ENCODE measurements at regions not wholly inside any gene's neighbourhood (a gene's known extent, or its start where the extent isn't known, plus 50 kb on each side); places are given as distances from the start of the nearest gene placed in this dataset.

- no peaks in the 10 kb centered on the region for H3K27me3 ChIP-seq (replicated peaks in 1 of 4; ENCODE audit: control insufficient read depth in 3 of 4, extremely low read depth in 1 of 4, insufficient read depth in 3 of 4, low read length in 3 of 4)
- H3K79me2 ChIP-seq (ENCODE audit: control insufficient read depth in 1 of 2, insufficient read depth in 2 of 2, low read length in 2 of 2), result no peaks in the 10 kb centered on the region
- H2BK5ac ChIP-seq (ENCODE audit: low read depth, low read length), result no peak overlapping the region
- 96% methylated on average over 4 of the region's 4 CpGs; no CpG with 5 or more reads in 1 of the 2 experiments for WGBS, 2 experiments (ENCODE audit: extremely low coverage in 1 of 2, insufficient coverage in 1 of 2, insufficient read length in 1 of 2, insufficient replicate concordance in 2 of 2, low coverage in 1 of 2, low lambda C conversion rate in 2 of 2, missing lambda C conversion rate in 1 of 2)
- no peak overlapping the region for H3K27ac ChIP-seq (ENCODE audit: low read depth, low read length)
- no peak overlapping the region for H4K5ac ChIP-seq (ENCODE audit: insufficient read length, low read depth, low read length)
- H2BK12ac ChIP-seq (ENCODE audit: low read depth, low read length), result no peak overlapping the region
- no peak overlapping the region for H3K4me3 ChIP-seq (ENCODE audit: extremely low read depth in 1 of 4, insufficient read depth in 2 of 4, low read depth in 3 of 4, low read length in 4 of 4)
- H3K23ac ChIP-seq (ENCODE audit: insufficient read length), result no peak overlapping the region
- H2BK120ac ChIP-seq (replicated peaks; ENCODE audit: low read depth, low read length), result no peak overlapping the region
- H4K8ac ChIP-seq (ENCODE audit: extremely low read depth, insufficient read depth, low read length), result no peak overlapping the region
- H4K20me1 ChIP-seq (replicated peaks in 1 of 2; ENCODE audit: control insufficient read depth in 1 of 2, insufficient read depth in 2 of 2, low read length in 2 of 2), result no peaks in the 10 kb centered on the region
- no peaks in the 10 kb centered on the region for H3K4me1 ChIP-seq (replicated peaks in 1 of 4; ENCODE audit: control insufficient read depth in 3 of 4, insufficient read depth in 4 of 4, low read length in 3 of 4)
- no peak overlapping the region for H2BK20ac ChIP-seq (ENCODE audit: low read length)
- H3K36me3 ChIP-seq (ENCODE audit: control insufficient read depth in 2 of 4, insufficient read depth in 4 of 4, low read length in 3 of 4), result no peaks in the 10 kb centered on the region
- no peak for FAIRE-seq
- no peak for TF ChIP-seq GTF2F1 (IDR thresholded peaks at IDR 0.05; ENCODE audit: borderline replicate concordance, low read depth, low read length)
- TF ChIP-seq SAP30 (IDR thresholded peaks at IDR 0.05; ENCODE audit: insufficient read depth, insufficient replicate concordance, low read length), result no peak
- TF ChIP-seq KDM1A (IDR thresholded peaks at IDR 0.05; ENCODE audit: borderline replicate concordance, low read length), result no peak
- TF ChIP-seq EZH2 (IDR thresholded peaks at IDR 0.05; ENCODE audit: low read depth, low read length, severe bottlenecking), result no peak
- no peak for TF ChIP-seq BCL11A (IDR thresholded peaks at IDR 0.05; ENCODE audit: low read depth in 2 of 2, low read length in 2 of 2)
- TF ChIP-seq YY1 (IDR thresholded peaks at IDR 0.05; ENCODE audit: low read depth, low read length), result no peak
- TF ChIP-seq TBP (IDR thresholded peaks at IDR 0.05; ENCODE audit: low read depth, low read length), result no peak
- no peak overlapping the region for H3K14ac ChIP-seq (ENCODE audit: insufficient read length)
- H3K4me2 ChIP-seq (ENCODE audit: insufficient read depth in 1 of 2, low read depth in 2 of 2, low read length in 2 of 2), result no peak overlapping the region
- H4K91ac ChIP-seq (replicated peaks; ENCODE audit: insufficient read length, low read length), result no peak overlapping the region
- no peaks in the 10 kb centered on the region for H3K9me3 ChIP-seq (ENCODE audit: insufficient read depth in 2 of 2, low read depth in 1 of 2, low read length in 1 of 2)
- DNase-seq (ENCODE audit: low read depth in 1 of 2, low spot score in 2 of 2), result no peak
- H3K4ac ChIP-seq (replicated peaks; ENCODE audit: insufficient read length, low read depth, low read length), result no peak overlapping the region
- H3K23me2 ChIP-seq (ENCODE audit: low read depth, low read length), result no peaks in the 10 kb centered on the region
- H2AFZ ChIP-seq (ENCODE audit: low read length), result no peak overlapping the region
- H3K56ac ChIP-seq (replicated peaks; ENCODE audit: insufficient read length, low read depth, low read length), result no peak overlapping the region
- H3K18ac ChIP-seq (ENCODE audit: extremely low read depth, low read length), result no peak overlapping the region
- H2AK5ac ChIP-seq (ENCODE audit: low read depth, low read length), result no peak overlapping the region
- ChIA-PET POLR2A (ENCODE audit: partially characterized antibody) (no interaction called here), CTCF (ENCODE audit: partially characterized antibody) (interaction anchor here (0.7 to 1.1 kb wide), 2 partner anchors 11 to 28 kb away, joined by 3 read pairs; no protein-coding TSS in a partner anchor)
- H3K9ac ChIP-seq (replicated peaks in 1 of 4; ENCODE audit: extremely low read depth in 1 of 4, low read depth in 3 of 4, low read length in 3 of 4), result no peak overlapping the region
- H3K79me1 ChIP-seq (ENCODE audit: low read depth, low read length), result no peaks in the 10 kb centered on the region
- H2BK15ac ChIP-seq (ENCODE audit: low read length), result no peak overlapping the region
Observed at GRCh38 chr16:73771196-73772064, 525.2 kb upstream of the PSMD7 start.

Data from H1 (cell line).